ENCODE measurements at regions not wholly inside any gene's neighbourhood (a gene's known extent, or its start where the extent isn't known, plus 50 kb on each side); places are given as distances from the start of the nearest gene placed in this dataset.
A peak's percentile ranks its signal among the peaks of the same experiment; 100 is the strongest.
"Not testable (repeated sequence)": the region's sequence is repeated elsewhere in the genome, so short reads cannot be mapped to it uniquely, and the experiment has no call there.

GRCh38 chr7:66521675-66522074 is 107.0 kb upstream of the KCTD7 start:
- WGBS, 2 donors = 87 to 97% methylated on average over 4 of the region's 4 CpGs
- TF ChIP-seq CTCF (IDR thresholded peaks at IDR 0.05) (no peak), POLR2A (IDR thresholded peaks at IDR 0.05) (no peak)
- no peak for DNase-seq
- Histone ChIP-seq H3K9me3 (no peaks in the 10 kb centered on the region), H3K27me3 (no peaks in the 10 kb centered on the region), H3K4me3 (replicated peaks in 1 of 3) (no peak overlapping the region), H3K36me3 (no peaks in the 10 kb centered on the region), H3K27ac (no peak overlapping the region), H3K4me1 (no peaks in the 10 kb centered on the region)
- intact Hi-C loops (cut with DNase I) = no loop called here

DNA sequence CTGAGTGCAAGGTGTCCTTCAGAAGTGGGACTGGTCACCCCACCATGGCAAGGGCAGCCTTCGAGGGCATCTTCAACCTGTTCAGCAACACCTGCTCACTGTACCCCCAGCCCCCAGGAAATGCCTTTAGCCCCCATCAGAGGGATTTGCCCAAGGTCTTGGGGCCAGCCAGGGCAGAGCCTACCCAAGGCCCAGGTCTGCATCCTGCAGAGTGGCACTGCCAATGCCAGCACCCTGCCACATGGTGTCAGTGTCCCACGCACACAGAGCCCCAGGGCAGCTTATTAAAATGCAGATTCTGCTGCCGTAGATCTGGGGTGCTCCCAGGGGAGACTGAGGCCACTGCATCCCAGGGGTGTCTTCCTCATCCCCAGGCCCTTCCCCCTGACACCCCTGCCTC is 106.2 kb upstream of the KCTD7 start:
- intact Hi-C loops (cut with DNase I) = no loop called here
- H3K36me3 ChIP-seq = no peaks in the 10 kb centered on the region
- 60 to 79% methylated on average over 2 of the region's 3 CpGs for WGBS, 2 donors
- H3K4me3 ChIP-seq (replicated peaks in 1 of 3) = no peak overlapping the region
- H3K9me3 ChIP-seq = no peaks in the 10 kb centered on the region
- H3K4me1 ChIP-seq = no peaks in the 10 kb centered on the region
- TF ChIP-seq POLR2A (IDR thresholded peaks at IDR 0.05) (no peak), CTCF (IDR thresholded peaks at IDR 0.05) (peak in 1 of 6 experiments; percentile 8)
- no peak overlapping the region for H3K27ac ChIP-seq
- no peaks in the 10 kb centered on the region for H3K27me3 ChIP-seq
- DNase-seq = no peak

DNA sequence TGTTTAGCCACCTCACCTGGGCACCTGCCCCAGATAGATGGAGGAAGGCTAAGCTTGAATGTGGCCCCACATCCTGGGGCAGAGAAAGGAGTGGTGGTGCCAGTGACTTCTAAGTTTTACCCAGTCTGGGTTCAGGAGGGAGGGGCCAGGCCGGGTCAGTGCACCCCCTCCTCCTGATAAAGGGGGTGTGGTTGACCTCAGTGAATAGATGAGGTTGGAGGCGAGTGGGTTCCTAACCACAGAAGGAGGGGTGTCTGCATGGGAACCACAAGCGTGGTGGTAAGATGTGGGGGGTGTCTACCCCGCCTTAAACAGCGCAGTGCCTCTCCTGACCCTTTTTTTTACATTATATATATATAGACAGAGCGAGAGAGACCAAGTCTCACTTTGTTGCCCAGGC is 105.3 kb upstream of the KCTD7 start:
- no peak overlapping the region for H3K27ac ChIP-seq
- WGBS, 2 donors = 82 to 85% methylated on average over 6 of the region's 6 CpGs
- H3K27me3 ChIP-seq = no peaks in the 10 kb centered on the region
- intact Hi-C loops (cut with DNase I) = no loop called here
- no peaks in the 10 kb centered on the region for H3K4me1 ChIP-seq
- no peaks in the 10 kb centered on the region for H3K36me3 ChIP-seq
- no peak overlapping the region for H3K4me3 ChIP-seq (replicated peaks in 1 of 3)
- TF ChIP-seq CTCF (IDR thresholded peaks at IDR 0.05) (no peak), POLR2A (IDR thresholded peaks at IDR 0.05) (no peak)
- no peaks in the 10 kb centered on the region for H3K9me3 ChIP-seq
- DNase-seq = no peak

DNA sequence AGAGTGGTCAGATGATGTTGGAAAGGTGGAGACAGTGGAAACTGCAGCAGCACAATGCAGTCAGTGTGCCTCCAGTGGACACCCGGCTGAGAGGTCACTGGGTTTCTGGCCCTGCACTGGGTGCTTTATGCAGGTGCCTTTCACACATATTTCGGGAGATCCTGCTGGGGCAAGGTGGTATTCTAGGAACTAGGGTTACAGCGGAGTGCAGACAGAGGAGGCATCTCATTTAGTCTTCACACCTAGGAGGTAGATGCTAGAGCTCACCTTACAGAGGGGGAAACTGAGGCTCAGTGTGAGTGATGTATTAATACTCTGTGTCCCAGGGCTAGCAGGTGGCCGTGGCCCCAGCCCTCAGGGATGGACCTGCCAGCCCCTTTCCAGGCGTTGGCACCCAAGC is 103.9 kb upstream of the KCTD7 start:
- no peaks in the 10 kb centered on the region for H3K9me3 ChIP-seq
- H3K4me1 ChIP-seq = no peaks in the 10 kb centered on the region
- DNase-seq = no peak
- intact Hi-C loops (cut with DNase I) = no loop called here
- H3K27me3 ChIP-seq = no peaks in the 10 kb centered on the region
- TF ChIP-seq CTCF (IDR thresholded peaks at IDR 0.05) (no peak), POLR2A (IDR thresholded peaks at IDR 0.05) (no peak)
- no peaks in the 10 kb centered on the region for H3K36me3 ChIP-seq
- WGBS, 2 donors = 93 to 95% methylated on average over 3 to 5 of the region's 5 CpGs
- no peak overlapping the region for H3K27ac ChIP-seq
- no peak overlapping the region for H3K4me3 ChIP-seq (replicated peaks in 1 of 3)

- H3K36me3 ChIP-seq; DNase-seq; H3K27me3 ChIP-seq; H3K9me3 ChIP-seq; H3K4me1 ChIP-seq; H3K27ac ChIP-seq; intact Hi-C loops (cut with DNase I); H3K4me3 ChIP-seq (replicated peaks in 1 of 3): not testable (repeated sequence)
- 94 to 97% methylated on average over 4 of the region's 4 CpGs for WGBS, 2 donors
Measured at GRCh38 chr7:66526782-66527181, 101.9 kb upstream of the KCTD7 start.

GRCh38 chr7:66528652-66529051 is 100.0 kb upstream of the KCTD7 start:
- no peaks in the 10 kb centered on the region for H3K4me1 ChIP-seq
- no peaks in the 10 kb centered on the region for H3K36me3 ChIP-seq
- no peak for TF ChIP-seq CTCF (IDR thresholded peaks at IDR 0.05)
- no peak for TF ChIP-seq POLR2A (IDR thresholded peaks at IDR 0.05)
- H3K4me3 ChIP-seq (replicated peaks in 1 of 3) = no peak overlapping the region
- intact Hi-C loops (cut with DNase I) = no loop called here
- H3K27me3 ChIP-seq = no peaks in the 10 kb centered on the region
- 95 to 97% methylated on average over 3 of the region's 3 CpGs for WGBS, 2 donors
- no peak overlapping the region for H3K27ac ChIP-seq
- no peaks in the 10 kb centered on the region for H3K9me3 ChIP-seq
- no peak for DNase-seq
